ENCODE measurements at regions not wholly inside any gene's neighbourhood (a gene's known extent, or its start where the extent isn't known, plus 50 kb on each side); places are given as distances from the start of the nearest gene placed in this dataset.

DNA sequence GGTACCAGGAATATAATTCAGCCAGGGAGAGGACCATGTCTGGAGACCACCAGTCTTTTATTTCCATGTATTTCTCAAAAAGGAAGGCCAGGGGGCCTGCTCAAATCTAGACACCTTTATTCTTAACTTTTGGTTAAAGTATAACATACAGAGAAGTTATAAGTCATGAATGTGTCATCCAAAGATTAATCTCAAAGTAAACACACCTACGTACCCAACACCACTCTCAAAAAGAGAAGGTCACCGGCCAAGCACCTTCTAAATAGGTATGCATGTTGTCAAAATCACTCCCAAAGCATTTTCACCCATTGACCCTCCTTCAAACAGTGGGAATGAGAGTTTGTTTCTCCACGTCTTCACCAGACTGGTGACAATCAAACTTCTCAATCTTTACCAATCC is 60.0 kb upstream of the FZD10 start:
- no peak for DNase-seq (ENCODE audit: low read depth)

DNA sequence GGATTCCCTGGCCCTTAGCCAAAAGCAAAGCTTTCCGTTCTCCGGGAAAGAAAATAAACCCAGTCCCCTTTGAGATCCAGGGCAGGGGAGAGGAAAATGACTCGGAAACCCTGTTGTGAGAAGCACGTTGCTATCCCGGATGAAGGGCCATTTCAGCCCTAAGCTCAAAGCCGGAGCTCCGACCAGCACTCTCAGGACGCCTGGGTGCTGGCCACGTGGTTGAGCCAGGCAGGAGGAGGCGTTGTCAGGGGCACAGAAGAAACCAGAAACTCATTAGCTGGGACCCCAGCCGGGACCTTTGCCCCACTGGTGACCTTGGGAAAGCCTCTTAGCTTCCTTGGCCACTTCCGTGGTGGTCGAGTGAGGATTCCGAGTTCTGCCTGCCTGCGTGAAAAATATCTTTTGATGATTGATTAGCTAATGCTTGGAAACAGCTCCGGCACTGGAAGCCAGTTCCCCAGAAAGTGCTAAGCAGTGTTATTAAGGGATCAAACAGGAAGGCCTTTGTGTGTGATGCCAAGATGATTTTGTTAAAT is 57.6 kb upstream of the FZD10 start:
- no peak for DNase-seq (ENCODE audit: low read depth)

DNA sequence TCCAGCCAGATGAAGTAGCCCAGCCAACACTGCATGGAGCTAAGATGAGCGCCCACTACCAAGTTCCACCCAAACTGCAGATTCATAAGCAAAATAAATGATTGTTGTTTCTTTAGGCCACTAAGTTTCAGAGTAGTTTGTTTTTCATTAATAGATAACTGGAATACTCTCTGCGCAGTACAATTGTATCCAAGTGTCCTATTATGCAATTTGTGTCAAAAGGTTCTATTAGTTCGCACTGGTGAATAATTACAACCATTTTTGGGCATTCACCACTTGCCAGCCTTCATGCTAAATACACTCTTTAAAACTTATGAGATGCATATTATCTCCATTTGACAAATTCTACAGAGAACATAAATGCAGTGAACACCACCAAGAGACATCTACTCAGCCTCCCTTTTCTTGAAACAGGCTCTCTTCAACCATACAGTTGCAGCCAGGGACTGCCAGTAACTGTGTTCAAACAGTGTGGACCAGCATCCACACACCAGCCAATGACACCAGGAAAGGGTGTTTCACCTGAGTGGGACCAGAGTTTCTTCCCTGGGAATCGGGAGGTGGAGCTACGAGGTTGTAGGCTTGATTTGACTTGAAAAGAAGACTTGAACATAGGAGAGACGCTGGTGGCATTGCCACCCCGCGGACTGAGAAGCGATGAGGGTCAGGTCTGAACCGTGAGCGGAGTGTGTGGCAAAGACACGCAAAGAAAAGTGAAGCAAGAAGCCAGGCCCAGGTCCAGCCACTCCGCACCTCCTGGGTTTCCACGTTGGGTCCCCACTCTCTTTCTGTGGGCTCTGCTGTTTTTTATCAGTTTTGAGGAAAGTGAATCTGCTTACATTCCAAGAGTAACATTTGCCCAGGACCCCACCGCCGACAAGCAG is 53.0 kb upstream of the FZD10 start:
- no peak for DNase-seq (ENCODE audit: low read depth)

DNA sequence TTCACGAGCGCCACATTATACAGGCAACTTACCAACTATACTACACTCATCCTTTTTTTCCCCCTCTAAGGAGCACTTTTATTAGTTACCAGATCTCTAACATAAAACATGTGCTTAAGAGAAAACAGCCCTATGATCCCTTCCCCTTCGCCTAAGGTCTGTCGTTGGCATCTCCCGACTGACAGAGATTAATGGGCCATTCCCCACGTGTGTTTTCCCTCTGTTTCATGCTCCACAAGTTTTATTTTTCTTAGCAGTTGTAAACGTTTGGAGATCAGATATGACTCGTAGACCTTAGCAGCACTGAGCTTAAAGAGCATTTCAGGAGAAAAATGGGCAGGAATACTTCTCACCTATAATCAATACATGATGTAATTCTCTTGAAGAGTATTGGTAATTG is 51.4 kb upstream of the FZD10 start:
- no peak for DNase-seq (ENCODE audit: low read depth)

DNA sequence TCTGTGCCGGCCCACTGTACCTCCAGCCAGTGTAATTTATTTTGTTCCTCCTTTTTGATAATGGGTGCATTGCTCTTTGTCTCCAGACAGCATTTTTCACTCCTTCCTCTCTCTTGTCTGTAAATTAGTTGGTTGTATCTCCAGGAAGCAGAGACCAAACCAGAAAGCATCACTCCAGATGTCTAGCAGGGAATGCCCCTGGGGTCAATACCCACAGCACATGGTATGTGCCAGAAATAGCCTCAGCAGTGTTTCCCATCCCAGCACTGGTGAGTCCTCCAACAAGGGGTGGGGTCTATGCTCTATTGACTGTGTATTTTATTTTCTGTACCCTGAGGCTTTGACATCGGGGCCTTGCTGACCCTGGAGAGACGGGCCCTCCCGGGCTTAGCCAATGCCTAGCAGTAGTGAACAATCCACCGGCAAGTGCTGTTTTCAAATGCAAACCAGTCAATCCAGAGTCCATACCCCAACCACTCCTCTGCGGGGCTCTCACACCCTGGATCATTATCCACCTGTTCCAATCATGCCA is 50.2 kb upstream of the FZD10 start:
- no peak for DNase-seq (ENCODE audit: low read depth)

Data from amniotic epithelial cell (primary cell).